ENCODE measurements at regions not wholly inside any gene's neighbourhood (a gene's known extent, or its start where the extent isn't known, plus 50 kb on each side); places are given as distances from the start of the nearest gene placed in this dataset.

DNA sequence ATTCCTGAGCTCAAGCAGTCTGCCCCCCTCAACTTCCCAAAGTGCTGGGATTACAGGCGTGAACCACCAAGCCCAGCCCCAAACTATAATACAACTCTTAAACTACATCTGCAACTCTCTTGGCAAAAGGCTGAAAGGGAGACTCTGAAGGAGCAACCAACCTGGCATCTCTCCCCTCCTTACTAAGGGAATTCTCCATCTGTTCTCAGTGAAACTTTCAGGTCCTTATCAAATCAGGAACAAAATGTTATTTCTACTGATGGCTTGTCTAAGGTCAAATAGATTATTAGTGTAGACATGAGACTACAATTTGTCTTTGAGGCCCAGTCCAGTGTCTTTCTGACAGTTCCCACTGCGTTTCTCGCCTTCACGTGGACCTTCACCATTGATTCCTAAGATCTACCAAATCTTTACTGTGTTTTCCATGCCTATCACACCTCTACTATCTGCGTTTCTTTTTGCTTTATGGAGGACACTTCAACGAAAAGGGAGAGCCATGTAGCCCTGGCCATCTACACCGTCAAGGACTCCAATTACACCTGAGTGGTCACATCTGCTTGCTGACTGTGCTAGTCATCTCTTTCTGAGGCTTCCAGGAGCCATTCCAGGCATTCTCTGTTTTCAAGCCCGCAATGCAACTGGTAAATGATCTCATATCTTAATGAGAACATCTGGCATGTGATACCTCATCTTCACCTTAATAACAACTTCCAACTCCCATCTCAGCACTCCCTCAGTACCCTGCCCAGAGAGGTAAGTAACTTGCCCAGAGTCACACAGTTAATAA, 405.7 kb upstream of the CITED2 start:
- Histone ChIP-seq H3K4me1 (ENCODE audit: control insufficient read depth, insufficient read depth, low read length) (peaks cover 6% of the 10 kb centered on the region), H3K27me3 (ENCODE audit: control insufficient read depth, insufficient read depth, low read length) (no peaks in the 10 kb centered on the region), H3K9me3 (ENCODE audit: control insufficient read depth, insufficient read depth, low read length) (peaks cover 8% of the 10 kb centered on the region), H3K4me3 (ENCODE audit: low read depth, low read length) (no peak overlapping the region), H3K36me3 (ENCODE audit: control insufficient read depth, insufficient read depth, low read length) (no peaks in the 10 kb centered on the region), H3K27ac (ENCODE audit: low read depth, low read length) (no peak overlapping the region)
- 98% methylated on average over 8 of the region's 8 CpGs for WGBS (ENCODE audit: insufficient coverage)
- no peak for DNase-seq (ENCODE audit: low read depth in 4 of 6, low spot score in 6 of 6)

DNA sequence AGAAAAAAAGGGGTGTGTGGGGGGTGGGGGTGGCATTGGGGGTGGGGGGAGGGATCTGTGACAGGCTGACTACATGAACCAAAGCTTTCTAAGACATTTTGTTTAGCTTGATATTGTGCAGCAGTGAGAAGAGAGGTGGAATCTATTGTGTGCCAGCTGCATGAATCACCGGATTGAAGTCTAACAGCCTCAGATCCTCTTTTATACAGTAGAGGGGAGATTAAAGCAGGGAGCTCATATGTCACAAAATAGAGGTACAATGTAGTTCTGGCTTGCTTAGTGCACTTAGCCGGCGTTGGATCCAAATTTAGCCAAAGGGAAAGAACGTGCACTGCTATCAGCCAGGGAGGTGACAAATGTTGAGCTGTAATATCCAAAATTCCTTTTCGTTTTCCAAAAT, 404.2 kb upstream of the CITED2 start:
- no peaks in the 10 kb centered on the region for H3K27me3 ChIP-seq (ENCODE audit: control insufficient read depth, insufficient read depth, low read length)
- H3K4me1 ChIP-seq (ENCODE audit: control insufficient read depth, insufficient read depth, low read length): peaks cover 6% of the 10 kb centered on the region
- no peak overlapping the region for H3K27ac ChIP-seq (ENCODE audit: low read depth, low read length)
- no peak overlapping the region for H3K4me3 ChIP-seq (ENCODE audit: low read depth, low read length)
- WGBS (ENCODE audit: insufficient coverage): 10% methylated on average over 4 of the region's 5 CpGs
- peak in 3 of 6 donors; percentile 7 to 81 (median 53) for DNase-seq (ENCODE audit: low read depth in 4 of 6, low spot score in 6 of 6)
- no peaks in the 10 kb centered on the region for H3K9me3 ChIP-seq (ENCODE audit: control insufficient read depth, insufficient read depth, low read length)
- H3K36me3 ChIP-seq (ENCODE audit: control insufficient read depth, insufficient read depth, low read length): no peaks in the 10 kb centered on the region

DNA sequence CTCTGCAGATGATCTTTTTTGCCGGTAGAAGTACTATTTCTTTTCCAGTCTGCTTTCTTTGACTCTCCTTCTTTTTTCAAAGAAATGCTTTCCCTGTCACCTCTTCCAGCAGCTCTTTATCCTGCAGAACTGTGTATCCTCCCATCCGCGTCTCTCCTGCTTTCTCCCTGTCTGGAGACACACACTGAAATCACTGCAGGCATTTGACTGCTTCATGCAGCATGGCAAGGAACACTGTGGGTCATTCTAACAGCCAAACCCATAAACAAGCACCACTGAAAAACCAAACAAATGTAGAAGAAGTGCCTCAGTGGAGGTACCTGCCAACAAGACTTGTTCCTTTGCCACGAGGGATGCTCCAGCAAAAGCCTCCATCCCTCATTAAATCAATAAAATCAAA, 403.7 kb upstream of the CITED2 start:
- peak in 3 of 6 donors; percentile 35 to 89 (median 68) for DNase-seq (ENCODE audit: low read depth in 4 of 6, low spot score in 6 of 6)
- H3K27me3 ChIP-seq (ENCODE audit: control insufficient read depth, insufficient read depth, low read length): no peaks in the 10 kb centered on the region
- H3K36me3 ChIP-seq (ENCODE audit: control insufficient read depth, insufficient read depth, low read length): no peaks in the 10 kb centered on the region
- H3K4me3 ChIP-seq (ENCODE audit: low read depth, low read length): no peak overlapping the region
- 20% methylated on average over 4 of the region's 4 CpGs for WGBS (ENCODE audit: insufficient coverage)
- H3K27ac ChIP-seq (ENCODE audit: low read depth, low read length): peak overlapping the region; percentile 15
- H3K4me1 ChIP-seq (ENCODE audit: control insufficient read depth, insufficient read depth, low read length): peaks cover 6% of the 10 kb centered on the region
- H3K9me3 ChIP-seq (ENCODE audit: control insufficient read depth, insufficient read depth, low read length): no peaks in the 10 kb centered on the region

DNA sequence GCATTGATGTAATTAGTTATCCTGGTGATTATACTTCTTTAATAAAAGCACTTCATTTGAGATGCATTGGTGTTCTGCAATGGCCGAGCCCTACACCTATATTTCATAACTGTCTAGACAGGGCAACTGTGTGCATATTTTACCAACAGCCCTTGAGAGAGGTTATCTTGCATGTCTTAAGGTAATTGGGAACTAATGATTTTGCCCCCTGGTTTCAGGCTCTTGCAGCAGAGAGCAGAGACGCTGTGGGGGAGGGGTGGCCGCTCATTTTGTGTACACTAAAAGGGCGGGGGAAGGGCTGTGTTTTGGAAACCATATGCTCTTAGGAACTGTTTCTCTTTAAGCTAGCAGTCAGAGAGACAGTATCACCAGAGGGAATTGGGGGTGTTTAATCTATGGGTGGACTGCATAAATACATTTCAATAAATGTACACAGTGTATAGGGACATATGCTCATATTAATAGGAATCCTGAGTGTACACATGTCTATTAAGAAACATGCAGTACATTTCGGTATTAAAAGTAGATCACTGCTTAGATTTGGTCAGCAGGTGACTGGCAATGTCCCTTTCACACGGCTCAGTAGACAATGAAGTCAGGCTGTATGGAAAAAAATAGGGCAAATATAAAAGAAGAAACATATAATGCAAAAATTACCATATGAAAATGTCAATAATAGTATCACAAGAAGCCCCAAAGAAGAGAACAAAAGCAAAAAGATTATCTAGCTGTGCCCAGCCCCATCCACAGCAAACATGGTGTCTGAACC, 402.9 kb upstream of the CITED2 start:
- peak in 3 of 6 donors; percentile 6 to 87 (median 69) for DNase-seq (ENCODE audit: low read depth in 4 of 6, low spot score in 6 of 6)
- 22% methylated on average over 3 of the region's 6 CpGs for WGBS (ENCODE audit: insufficient coverage)

DNA sequence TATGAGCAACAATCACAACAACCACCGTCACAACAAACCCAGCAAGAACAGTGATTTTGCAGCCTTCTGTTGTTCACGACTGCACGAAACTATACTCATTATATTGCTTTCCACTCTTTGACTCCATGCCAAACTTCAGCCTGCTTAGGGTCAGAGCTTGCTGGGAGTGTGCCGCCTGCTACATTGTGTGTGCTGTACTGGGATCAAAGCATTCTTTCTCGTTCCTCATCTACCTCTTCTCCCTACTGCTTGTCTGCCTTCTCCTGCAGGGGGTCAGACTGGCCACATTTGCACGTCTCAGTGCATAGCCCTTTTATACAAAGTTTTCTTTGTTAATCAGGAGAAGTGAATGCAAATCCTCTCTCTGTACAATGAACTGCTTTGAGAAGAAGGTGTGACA, 401.6 kb upstream of the CITED2 start:
- no peak overlapping the region for H3K27ac ChIP-seq (ENCODE audit: low read depth, low read length)
- WGBS (ENCODE audit: insufficient coverage): 32% methylated on average over 3 of the region's 6 CpGs
- DNase-seq (ENCODE audit: low read depth in 4 of 6, low spot score in 6 of 6): peak in 2 of 6 donors; percentile 66 to 68

More for the DNA sequence above, 402.9 kb upstream of the CITED2 start:
- no peaks in the 10 kb centered on the region for H3K27me3 ChIP-seq (ENCODE audit: control insufficient read depth, insufficient read depth, low read length)
- H3K36me3 ChIP-seq (ENCODE audit: control insufficient read depth, insufficient read depth, low read length): no peaks in the 10 kb centered on the region
- H3K4me1 ChIP-seq (ENCODE audit: control insufficient read depth, insufficient read depth, low read length): peaks cover 6% of the 10 kb centered on the region
- no peaks in the 10 kb centered on the region for H3K9me3 ChIP-seq (ENCODE audit: control insufficient read depth, insufficient read depth, low read length)
- no peak overlapping the region for H3K4me3 ChIP-seq (ENCODE audit: low read depth, low read length)
- peak overlapping the region; percentile 15 for H3K27ac ChIP-seq (ENCODE audit: low read depth, low read length)

DNA sequence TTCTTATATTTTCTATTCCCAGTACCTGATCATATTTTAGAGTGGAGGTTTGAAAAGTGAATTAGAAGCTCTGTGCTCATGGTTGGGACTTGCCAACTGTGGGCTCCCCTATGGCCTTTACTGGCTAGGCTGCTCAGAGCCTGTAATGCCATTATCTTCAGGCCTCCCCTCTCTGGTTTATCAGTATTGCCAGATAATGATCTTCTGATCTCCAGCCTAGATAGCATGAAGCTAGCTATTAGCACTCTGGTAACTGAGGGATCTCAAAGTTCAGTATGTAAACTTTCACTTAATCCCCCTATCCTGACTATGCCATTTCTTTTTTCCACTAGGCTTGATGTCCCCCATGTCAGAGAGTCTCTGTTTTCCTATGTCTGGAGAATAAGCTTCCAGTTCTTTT, 393.7 kb upstream of the CITED2 start:
- no peaks in the 10 kb centered on the region for H3K36me3 ChIP-seq (ENCODE audit: control insufficient read depth, insufficient read depth, low read length)
- H3K4me3 ChIP-seq (ENCODE audit: low read depth, low read length): no peak overlapping the region
- no peak overlapping the region for H3K27ac ChIP-seq (ENCODE audit: low read depth, low read length)

More for the DNA sequence above, 401.6 kb upstream of the CITED2 start:
- Histone ChIP-seq H3K4me3 (ENCODE audit: low read depth, low read length) (no peak overlapping the region), H3K27me3 (ENCODE audit: control insufficient read depth, insufficient read depth, low read length) (no peaks in the 10 kb centered on the region), H3K9me3 (ENCODE audit: control insufficient read depth, insufficient read depth, low read length) (no peaks in the 10 kb centered on the region), H3K4me1 (ENCODE audit: control insufficient read depth, insufficient read depth, low read length) (peaks cover 6% of the 10 kb centered on the region), H3K36me3 (ENCODE audit: control insufficient read depth, insufficient read depth, low read length) (no peaks in the 10 kb centered on the region)

DNA sequence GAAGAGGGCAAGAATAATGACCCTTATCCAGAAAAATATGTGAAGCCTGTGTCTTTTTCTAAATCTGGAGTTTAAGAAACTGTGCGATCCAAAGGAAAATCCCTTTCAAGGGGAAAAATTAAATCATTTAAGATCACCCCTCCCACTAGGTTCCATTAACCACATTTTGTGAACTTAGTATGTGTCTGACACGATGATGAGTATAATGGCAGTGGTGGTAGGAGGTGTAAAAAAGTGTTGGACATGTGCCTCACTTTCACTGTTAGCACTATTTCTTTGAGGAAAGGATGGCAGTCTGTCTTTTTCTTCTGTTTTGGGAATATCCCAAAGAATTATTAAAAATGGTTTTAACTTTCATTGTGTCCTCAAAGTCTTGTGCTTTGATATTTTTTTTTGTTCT, 392.3 kb upstream of the CITED2 start:
- no CpG with 5 or more reads among the region's 2 CpGs for WGBS (ENCODE audit: insufficient coverage)
- Histone ChIP-seq H3K36me3 (ENCODE audit: control insufficient read depth, insufficient read depth, low read length) (no peaks in the 10 kb centered on the region), H3K4me1 (ENCODE audit: control insufficient read depth, insufficient read depth, low read length) (no peaks in the 10 kb centered on the region), H3K27me3 (ENCODE audit: control insufficient read depth, insufficient read depth, low read length) (no peaks in the 10 kb centered on the region), H3K9me3 (ENCODE audit: control insufficient read depth, insufficient read depth, low read length) (no peaks in the 10 kb centered on the region), H3K4me3 (ENCODE audit: low read depth, low read length) (no peak overlapping the region), H3K27ac (ENCODE audit: low read depth, low read length) (no peak overlapping the region)
- no peak for DNase-seq (ENCODE audit: low read depth in 4 of 6, low spot score in 6 of 6)

More for the DNA sequence above, 393.7 kb upstream of the CITED2 start:
- Histone ChIP-seq H3K9me3 (ENCODE audit: control insufficient read depth, insufficient read depth, low read length) (no peaks in the 10 kb centered on the region), H3K4me1 (ENCODE audit: control insufficient read depth, insufficient read depth, low read length) (no peaks in the 10 kb centered on the region), H3K27me3 (ENCODE audit: control insufficient read depth, insufficient read depth, low read length) (no peaks in the 10 kb centered on the region)
- no peak for DNase-seq (ENCODE audit: low read depth in 4 of 6, low spot score in 6 of 6)

DNA sequence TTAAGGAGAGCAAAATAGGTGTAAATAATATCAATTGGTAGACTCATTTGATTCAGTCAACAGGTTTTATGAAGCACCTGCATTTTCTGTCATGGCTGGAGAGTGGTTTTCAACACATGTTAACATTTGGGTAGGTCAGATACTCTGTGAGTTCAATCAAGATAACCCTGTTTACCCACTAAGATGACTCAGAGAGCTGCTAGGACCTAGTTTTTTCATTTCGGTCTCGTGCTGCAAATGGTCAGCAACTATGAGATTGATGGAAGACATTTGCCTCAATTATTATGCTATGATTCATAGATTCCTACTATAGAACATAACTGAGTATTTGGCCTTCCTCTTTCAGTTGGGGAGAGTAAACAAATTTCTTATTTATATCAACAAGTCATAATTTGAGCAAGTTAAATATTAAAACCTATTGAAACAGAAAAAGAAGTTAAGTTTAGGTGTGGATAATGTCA, 391.4 kb upstream of the CITED2 start:
- no peak for DNase-seq (ENCODE audit: low read depth in 4 of 6, low spot score in 6 of 6)
- Histone ChIP-seq H3K4me1 (ENCODE audit: control insufficient read depth, insufficient read depth, low read length) (no peaks in the 10 kb centered on the region), H3K27me3 (ENCODE audit: control insufficient read depth, insufficient read depth, low read length) (no peaks in the 10 kb centered on the region), H3K4me3 (ENCODE audit: low read depth, low read length) (no peak overlapping the region), H3K36me3 (ENCODE audit: control insufficient read depth, insufficient read depth, low read length) (no peaks in the 10 kb centered on the region), H3K9me3 (ENCODE audit: control insufficient read depth, insufficient read depth, low read length) (no peaks in the 10 kb centered on the region), H3K27ac (ENCODE audit: low read depth, low read length) (no peak overlapping the region)
- no CpG with 5 or more reads among the region's 2 CpGs for WGBS (ENCODE audit: insufficient coverage)

DNA sequence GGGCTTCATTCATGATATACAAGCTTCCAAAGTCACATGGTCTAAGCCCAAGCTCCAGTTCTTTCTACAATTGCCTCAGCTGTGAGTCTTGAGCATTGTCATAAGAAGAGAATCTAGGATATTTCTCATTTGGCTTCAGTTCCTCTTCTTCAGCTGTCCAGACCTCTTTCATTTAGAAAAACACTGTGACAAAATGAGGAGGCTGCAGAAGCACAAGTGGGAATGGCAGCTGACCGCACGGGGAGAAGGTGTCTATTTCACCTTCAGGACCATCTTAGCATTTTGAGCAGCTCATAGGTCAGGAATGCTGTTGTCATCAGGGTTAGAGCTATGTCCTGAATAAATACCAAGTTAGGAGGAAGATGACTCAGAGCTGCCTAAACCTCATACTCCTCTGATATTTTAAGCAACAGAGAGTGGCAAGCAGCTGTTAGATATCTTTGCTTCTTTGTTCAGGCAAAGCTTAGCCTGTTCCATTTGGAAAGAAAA, 390.1 kb upstream of the CITED2 start:
- no peaks in the 10 kb centered on the region for H3K9me3 ChIP-seq (ENCODE audit: control insufficient read depth, insufficient read depth, low read length)
- H3K4me1 ChIP-seq (ENCODE audit: control insufficient read depth, insufficient read depth, low read length): no peaks in the 10 kb centered on the region
- no peaks in the 10 kb centered on the region for H3K27me3 ChIP-seq (ENCODE audit: control insufficient read depth, insufficient read depth, low read length)
- peak overlapping the region; percentile 48 for H3K27ac ChIP-seq (ENCODE audit: low read depth, low read length)
- H3K36me3 ChIP-seq (ENCODE audit: control insufficient read depth, insufficient read depth, low read length): no peaks in the 10 kb centered on the region
- WGBS (ENCODE audit: insufficient coverage): 43% methylated on average over 2 of the region's 2 CpGs
- H3K4me3 ChIP-seq (ENCODE audit: low read depth, low read length): no peak overlapping the region
- peak in 1 of 6 donors; percentile 17 for DNase-seq (ENCODE audit: low read depth in 4 of 6, low spot score in 6 of 6)
